Left ventricle myocardium inferior (tissue), 1 donor: ENCODE measurements at regions not wholly inside any gene's neighbourhood (a gene's known extent, or its start where the extent isn't known, plus 50 kb on each side); places are given as distances from the start of the nearest gene placed in this dataset.

Source experiments
- DNase-seq: peaks from one replicate; pipeline ENCODE4 v3.0.0-alpha.2; 2020
- H3K27ac ChIP-seq: fragments of 200-600 bp; replicated peaks from 2 replicates; pipeline ENCODE4 v1.8.0; 2021
- H3K27me3 ChIP-seq: fragments of 200-600 bp; 2 replicates; pipeline ENCODE4 v1.8.0; 2021; ENCODE audit warnings: low read depth
- H3K36me3 ChIP-seq: fragments of 200-600 bp; 2 replicates; pipeline ENCODE4 v1.8.0; 2021
- H3K4me1 ChIP-seq: fragments of 200-600 bp; 2 replicates; pipeline ENCODE4 v1.8.0; 2021
- H3K4me3 ChIP-seq: fragments of 200-600 bp; 2 replicates; pipeline ENCODE4 v1.8.0; 2021; ENCODE audit warnings: mild to moderate bottlenecking, moderate library complexity
- H3K9me3 ChIP-seq: fragments of 200-600 bp; replicated peaks from 2 replicates; pipeline ENCODE4 v1.8.0; 2021
- CTCF ChIP-seq: fragments of 200-600 bp; IDR thresholded peaks from 2 replicates; pipeline ENCODE4 v1.8.0; 2021; ENCODE audit warnings: antibody characterized with exemption, mild to moderate bottlenecking, borderline replicate concordance
- intact Hi-C: fragments of 100-400 bp; cut with micrococcal nuclease; formaldehyde crosslinking; loops from one replicate; pipeline ENCODE4 v1.11.0; 2022
- donor health status: DM: no; HTN: yes; CAD: no; lungs with severe emphysema.

- no peak for TF ChIP-seq CTCF
- no peaks in the 10 kb centered on the region for H3K9me3 ChIP-seq
- DNase-seq: no peak
- H3K27ac ChIP-seq: no peak overlapping the region
- peaks cover 5% of the 10 kb centered on the region for H3K27me3 ChIP-seq
- intact Hi-C loops: no loop called here
- no peak overlapping the region for H3K4me3 ChIP-seq
- no peaks in the 10 kb centered on the region for H3K36me3 ChIP-seq
- peaks cover 5% of the 10 kb centered on the region for H3K4me1 ChIP-seq
Observed at GRCh38 chr2:240353086-240353798, 82.2 kb upstream of the GPC1 start.

GRCh38 chr2:240353944-240354343 lies 81.5 kb upstream of the GPC1 start:
- no peak for DNase-seq
- no peak overlapping the region for H3K27ac ChIP-seq
- no peaks in the 10 kb centered on the region for H3K36me3 ChIP-seq
- H3K4me1 ChIP-seq: peaks cover 5% of the 10 kb centered on the region
- H3K9me3 ChIP-seq: no peaks in the 10 kb centered on the region
- no peak overlapping the region for H3K4me3 ChIP-seq
- no peak for TF ChIP-seq CTCF
- intact Hi-C loops: no loop called here
- peaks cover 5% of the 10 kb centered on the region for H3K27me3 ChIP-seq

GRCh38 chr2:240355001-240355891 lies 80.2 kb upstream of the GPC1 start:
- no peaks in the 10 kb centered on the region for H3K27me3 ChIP-seq
- no peak for TF ChIP-seq CTCF
- DNase-seq: no peak
- peaks cover 8% of the 10 kb centered on the region for H3K9me3 ChIP-seq
- peaks cover 5% of the 10 kb centered on the region for H3K4me1 ChIP-seq
- no peak overlapping the region for H3K4me3 ChIP-seq
- no peaks in the 10 kb centered on the region for H3K36me3 ChIP-seq
- intact Hi-C loops: no loop called here
- H3K27ac ChIP-seq: no peak overlapping the region

GRCh38 chr2:240355962-240356361 lies 79.5 kb upstream of the GPC1 start:
- H3K4me1 ChIP-seq: peaks cover 5% of the 10 kb centered on the region
- H3K4me3 ChIP-seq: no peak overlapping the region
- H3K27ac ChIP-seq: no peak overlapping the region
- TF ChIP-seq CTCF: no peak
- no peaks in the 10 kb centered on the region for H3K27me3 ChIP-seq
- no peak for DNase-seq
- no peaks in the 10 kb centered on the region for H3K36me3 ChIP-seq
- intact Hi-C loops: no loop called here
- peaks cover 15% of the 10 kb centered on the region for H3K9me3 ChIP-seq

- no peaks in the 10 kb centered on the region for H3K27me3 ChIP-seq
- H3K9me3 ChIP-seq: peaks cover 23% of the 10 kb centered on the region
- no peak overlapping the region for H3K27ac ChIP-seq
- no peak for TF ChIP-seq CTCF
- H3K4me1 ChIP-seq: peaks cover 5% of the 10 kb centered on the region
- no peak for DNase-seq
- no peak overlapping the region for H3K4me3 ChIP-seq
- intact Hi-C loops: no loop called here
- no peaks in the 10 kb centered on the region for H3K36me3 ChIP-seq
Observed at GRCh38 chr2:240356700-240357640, 78.5 kb upstream of the GPC1 start.
